ENCODE measurements at regions not wholly inside any gene's neighbourhood (a gene's known extent, or its start where the extent isn't known, plus 50 kb on each side); places are given as distances from the start of the nearest gene placed in this dataset.

- no peak for DNase-seq
Measured at GRCh38 chr9:87290241-87291052, 207.2 kb upstream of the DAPK1 start.

GRCh38 chr9:87292449-87293191, 205.0 kb upstream of the DAPK1 start:
- DNase-seq, result no peak

- no peak for DNase-seq
Measured at GRCh38 chr9:87294126-87294525, 203.5 kb upstream of the DAPK1 start.

- DNase-seq, result no peak
Measured at GRCh38 chr9:87300915-87301314, 196.8 kb upstream of the DAPK1 start.

DNA sequence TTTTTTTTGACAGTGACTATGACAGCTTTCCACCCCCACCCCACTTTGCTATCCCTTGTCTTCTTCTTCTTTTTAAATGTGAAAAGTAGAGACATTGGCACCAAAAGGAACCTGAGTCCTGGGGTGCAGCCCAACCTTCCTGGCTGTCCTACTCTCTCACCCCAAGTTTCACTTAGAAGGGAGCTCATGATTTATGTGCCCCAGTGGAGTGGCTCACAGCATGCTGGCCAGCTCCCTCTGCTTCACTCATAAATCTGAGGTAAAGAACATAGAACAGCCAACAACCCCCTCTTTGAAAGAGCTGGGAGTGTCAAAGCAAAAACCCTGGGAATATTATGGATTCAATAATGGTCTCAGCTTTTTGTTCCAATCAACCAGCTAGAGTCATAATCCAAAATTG, 196.3 kb upstream of the DAPK1 start:
- no peak for DNase-seq

GRCh38 chr9:87305151-87305550, 192.5 kb upstream of the DAPK1 start:
- DNase-seq, result no peak

- no peak for DNase-seq
Measured at GRCh38 chr9:87306006-87306405, 191.7 kb upstream of the DAPK1 start.

DNA sequence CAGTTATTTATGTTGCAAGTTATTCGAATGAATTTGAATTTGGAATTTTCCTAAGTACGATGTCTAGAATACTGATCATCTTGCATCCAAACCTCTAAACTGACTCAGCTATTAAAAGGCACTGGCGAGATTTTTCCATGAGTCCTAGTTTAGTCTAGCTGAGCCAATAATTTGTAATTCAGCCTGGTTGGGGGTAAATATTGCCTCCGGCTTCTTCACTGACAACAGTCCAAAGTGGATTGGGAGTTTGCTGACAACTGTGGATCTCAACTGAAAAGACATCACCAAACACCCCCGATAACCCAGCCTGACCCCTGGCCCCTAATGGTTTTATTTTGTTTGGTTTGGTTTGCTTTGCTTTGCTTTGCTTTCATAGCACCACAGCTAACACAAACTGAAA, 189.8 kb upstream of the DAPK1 start:
- DNase-seq, result no peak

DNA sequence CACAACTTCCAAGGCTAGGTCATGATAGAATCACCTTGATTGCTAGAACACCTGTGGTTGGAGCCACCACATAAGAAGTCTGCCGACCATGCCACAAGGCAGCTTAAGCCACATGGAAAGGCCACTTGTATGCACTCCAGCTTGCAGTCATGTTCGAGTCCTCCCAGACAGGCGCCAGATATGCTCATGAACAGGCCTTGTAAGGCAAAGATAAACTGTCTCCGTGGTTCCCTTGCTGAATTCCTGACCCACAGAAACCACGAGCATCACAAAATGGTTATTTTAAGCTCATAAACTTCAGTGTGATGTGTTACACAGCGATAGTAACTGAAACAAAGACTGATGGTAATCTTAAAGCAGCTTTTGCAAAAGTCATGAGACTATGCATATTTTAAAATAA, 188.4 kb upstream of the DAPK1 start:
- no peak for DNase-seq

DNA sequence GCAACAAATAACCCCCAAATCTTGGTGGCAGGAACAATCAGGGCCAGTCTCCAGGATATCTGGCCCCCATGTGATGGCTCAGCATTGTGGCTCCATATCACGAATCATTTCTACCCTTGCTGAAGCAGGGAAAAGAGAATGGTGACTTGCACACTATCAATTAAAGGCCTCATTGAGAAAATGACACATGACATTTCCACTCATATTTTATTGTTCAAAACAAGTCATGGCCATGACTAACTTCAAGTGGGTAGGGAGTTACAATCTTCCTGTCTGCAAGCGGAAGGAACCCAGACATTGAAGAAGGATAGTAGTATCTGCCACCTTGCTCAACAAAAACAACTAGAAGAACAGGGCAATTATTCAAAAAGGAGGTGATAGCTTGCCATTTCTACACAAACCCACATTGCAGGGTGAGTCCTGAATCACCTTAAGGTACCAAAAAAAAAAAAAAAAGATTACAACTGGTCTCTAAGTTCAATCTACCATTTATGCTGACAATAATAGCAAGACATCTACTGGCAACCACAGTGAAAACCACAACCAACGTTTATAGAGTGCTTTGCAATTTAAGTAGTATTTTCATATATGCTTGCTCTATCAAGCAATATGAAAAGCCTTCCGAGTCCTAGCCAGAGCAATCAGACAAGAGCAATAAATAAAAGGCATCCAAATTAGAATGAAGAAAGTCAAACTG, 186.7 kb upstream of the DAPK1 start:
- no peak for DNase-seq

GRCh38 chr9:87319656-87320055, 178.0 kb upstream of the DAPK1 start:
- no peak for DNase-seq

- no peak for DNase-seq
Measured at GRCh38 chr9:87320146-87320884, 177.4 kb upstream of the DAPK1 start.

- no peak for DNase-seq
Measured at GRCh38 chr9:87322840-87323635, 174.6 kb upstream of the DAPK1 start.

GRCh38 chr9:87323928-87324327, 173.7 kb upstream of the DAPK1 start:
- no peak for DNase-seq

DNA sequence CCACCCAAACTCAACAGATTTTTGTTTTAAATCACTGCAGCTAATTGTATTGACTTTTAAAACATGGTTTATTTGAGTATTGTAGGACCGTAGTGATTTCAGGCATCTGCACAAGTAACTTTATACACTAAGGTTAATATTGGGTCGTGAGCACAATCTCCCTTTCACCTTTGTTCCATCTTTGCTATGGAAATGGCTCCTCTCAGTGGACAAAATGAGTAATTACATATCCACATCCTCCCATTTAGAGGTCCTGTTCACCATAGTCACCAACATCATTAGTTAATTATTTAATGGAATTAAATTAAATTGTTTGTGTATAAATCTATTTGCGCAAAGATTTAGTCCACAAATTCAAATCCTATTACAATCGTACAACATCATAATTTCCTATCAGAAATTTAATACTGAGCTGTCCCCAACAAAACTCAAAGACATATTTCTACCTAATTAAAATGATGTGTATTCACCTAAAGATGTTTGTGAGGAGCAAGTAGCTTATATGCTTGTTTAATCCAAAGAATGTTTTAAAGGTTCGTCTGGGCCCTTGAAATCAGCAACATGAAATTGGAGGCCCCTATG, 173.0 kb upstream of the DAPK1 start:
- peak; percentile 47 to 55 for DNase-seq

DNA sequence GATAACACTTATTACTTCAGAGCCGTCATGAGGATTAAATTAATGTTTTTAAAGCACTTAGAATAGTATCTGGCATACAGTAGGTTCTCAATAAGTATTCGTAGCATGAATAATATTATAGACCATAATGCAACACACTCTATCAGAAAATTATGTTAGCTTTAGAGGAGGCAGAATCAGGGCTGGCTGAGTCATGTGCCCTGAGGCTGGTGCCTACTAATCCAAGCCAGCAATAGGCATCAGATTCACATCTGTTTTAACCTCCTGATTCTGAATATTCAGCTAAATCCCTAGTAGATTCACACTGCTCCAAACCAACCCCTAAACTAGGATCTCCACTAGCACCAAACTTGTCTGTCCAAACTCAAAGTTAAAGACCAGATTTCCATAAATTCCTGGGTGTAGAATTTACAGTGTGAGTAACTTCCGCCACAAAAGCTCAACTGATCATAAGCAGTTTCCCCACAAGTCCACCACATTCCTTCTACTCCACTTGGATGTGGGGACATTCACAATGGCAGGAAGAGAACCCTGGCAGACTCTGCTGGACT, 170.0 kb upstream of the DAPK1 start:
- DNase-seq, result no peak

DNA sequence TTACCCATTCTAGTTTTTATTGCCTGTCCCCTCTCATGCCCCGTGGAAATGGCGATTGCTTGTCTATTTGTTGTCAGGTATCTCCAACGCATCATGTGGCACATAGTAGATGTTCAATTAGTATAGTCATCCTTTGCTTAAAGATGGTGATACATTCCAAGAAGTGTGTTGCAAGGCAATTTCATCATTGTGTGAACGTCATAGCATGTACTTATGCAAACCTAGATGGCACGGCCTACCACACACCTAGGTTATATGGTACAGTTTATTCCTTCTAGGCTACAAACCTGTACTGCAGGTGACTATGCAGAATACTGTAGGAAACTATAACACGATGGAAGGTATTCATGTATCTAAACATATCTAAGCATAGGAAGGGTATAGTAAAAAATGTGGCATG, 163.9 kb upstream of the DAPK1 start:
- no peak for DNase-seq

- no peak for DNase-seq
Measured at GRCh38 chr9:87334366-87334765, 163.3 kb upstream of the DAPK1 start.

DNA sequence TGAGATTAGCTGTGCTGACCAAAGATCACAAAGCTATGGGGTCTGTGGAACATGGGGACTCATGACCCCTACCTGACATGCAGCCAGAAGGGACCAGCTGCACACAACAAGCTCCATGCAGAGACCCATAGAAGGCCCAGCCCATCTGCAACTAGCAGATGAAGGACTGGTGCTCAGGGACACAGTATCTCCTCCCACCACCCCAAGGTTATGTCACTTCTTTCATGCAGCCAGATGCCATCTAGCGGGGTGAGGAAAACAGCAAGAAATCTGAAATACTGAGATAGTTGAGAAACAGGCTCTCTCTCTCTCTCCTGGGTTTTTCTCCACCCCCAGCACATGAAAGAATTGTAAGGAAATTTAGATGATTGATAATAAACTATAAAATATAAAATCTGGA, 161.3 kb upstream of the DAPK1 start:
- peak; percentile 18 to 33 for DNase-seq

GRCh38 chr9:87336914-87337333, 160.7 kb upstream of the DAPK1 start:
- DNase-seq, result peak; percentile 75 to 78

DNA sequence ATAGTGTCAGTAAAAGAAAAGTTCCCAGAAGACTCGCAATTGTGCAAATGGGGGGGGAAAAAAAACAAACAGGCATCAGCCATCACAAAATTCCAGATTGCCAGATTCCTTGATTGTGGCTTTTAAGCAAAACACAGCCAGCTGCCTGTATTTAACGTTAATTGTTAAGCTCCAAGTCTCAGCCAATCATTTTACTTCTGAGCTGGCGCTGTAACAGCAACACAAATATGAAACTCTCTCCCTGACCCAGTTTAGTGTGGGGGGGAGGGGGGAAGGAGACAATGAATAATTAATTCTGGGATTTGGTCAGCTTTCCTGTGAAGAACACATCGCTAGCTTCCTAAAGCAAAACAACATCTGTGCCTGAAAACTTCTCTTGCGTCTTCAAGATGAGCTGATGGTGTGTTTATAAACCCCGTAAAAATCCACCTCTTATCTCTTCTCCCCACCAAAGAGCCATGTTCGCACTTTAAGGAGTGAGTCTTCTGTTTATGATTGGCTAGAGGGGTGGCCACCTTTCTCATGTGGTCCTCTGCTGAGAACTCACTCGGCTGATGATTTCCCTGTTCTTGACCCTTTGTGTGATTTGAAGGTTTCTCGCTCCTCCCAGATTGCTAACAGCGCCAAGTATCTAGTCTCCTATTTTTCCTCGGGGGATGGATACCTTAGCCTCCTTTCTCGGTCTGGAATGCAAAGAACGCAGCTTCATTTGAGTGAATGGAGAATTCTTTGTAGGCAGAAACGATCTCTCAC, 160.2 kb upstream of the DAPK1 start:
- DNase-seq, result peak; percentile 61 to 80
